Upper lobe of right lung (tissue), 1 donor: ENCODE measurements at regions not wholly inside any gene's neighbourhood (a gene's known extent, or its start where the extent isn't known, plus 50 kb on each side); places are given as distances from the start of the nearest gene placed in this dataset.

ENCODE experiments used
- ATAC-seq: fragments of 200-7000 bp; cut with Tn5 transposase; one replicate; pipeline ENCODE4 v1.9.1; 2020; ENCODE audit warnings: mild to moderate bottlenecking, moderate library complexity
- DNase-seq: peaks from one replicate; pipeline ENCODE4 v3.0.0-alpha.2; 2020
- H3K27ac ChIP-seq: fragments of 200-600 bp; one replicate; pipeline ENCODE4 v1.8.0; 2022
- H3K27me3 ChIP-seq: fragments of 200-600 bp; one replicate; pipeline ENCODE4 v1.8.0; 2022; ENCODE audit warnings: mild to moderate bottlenecking
- H3K36me3 ChIP-seq: fragments of 200-600 bp; one replicate; pipeline ENCODE4 v1.8.0; 2022
- H3K4me1 ChIP-seq: fragments of 200-600 bp; one replicate; pipeline ENCODE4 v1.8.0; 2022
- H3K4me3 ChIP-seq: fragments of 200-600 bp; one replicate; pipeline ENCODE4 v1.8.0; 2022; ENCODE audit warnings: mild to moderate bottlenecking
- H3K9me3 ChIP-seq: fragments of 200-600 bp; one replicate; pipeline ENCODE4 v1.8.0; 2022
- intact Hi-C: fragments of 100-400 bp; cut with DNase I; formaldehyde crosslinking; loops from one replicate; pipeline ENCODE4 v1.11.0; 2022
- TF ChIP-seq, protein P1 (sequence below): fragments of 200-600 bp; IDR thresholded peaks from one replicate; pipeline ENCODE4 v1.8.0; 2022; ENCODE audit warnings: antibody characterized with exemption
- donor health status: DM: no; HTN: yes; CAD: no; lungs with severe emphysema.

DNA sequence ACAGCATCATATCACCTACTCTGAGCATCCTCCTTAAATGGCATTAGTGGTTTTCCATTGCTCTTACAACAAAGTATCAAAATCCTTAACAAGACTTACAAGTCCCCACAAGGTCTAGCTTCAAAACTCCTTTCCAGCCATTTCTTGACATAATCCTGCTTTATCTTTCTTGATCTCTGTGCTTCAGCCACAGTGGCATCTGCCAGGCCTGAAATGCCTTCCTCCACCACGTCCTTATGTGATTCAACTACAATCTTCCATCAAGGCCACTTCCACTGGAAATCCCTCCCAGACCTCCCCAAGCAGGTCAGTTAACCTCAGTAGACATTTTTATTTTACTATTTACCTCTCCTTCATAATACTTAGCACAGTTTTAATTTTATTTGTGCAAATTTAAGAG, 83.8 kb upstream of the CCDC150 start:
- intact Hi-C loops, result no loop called here
- ATAC-seq, result no peak

DNA sequence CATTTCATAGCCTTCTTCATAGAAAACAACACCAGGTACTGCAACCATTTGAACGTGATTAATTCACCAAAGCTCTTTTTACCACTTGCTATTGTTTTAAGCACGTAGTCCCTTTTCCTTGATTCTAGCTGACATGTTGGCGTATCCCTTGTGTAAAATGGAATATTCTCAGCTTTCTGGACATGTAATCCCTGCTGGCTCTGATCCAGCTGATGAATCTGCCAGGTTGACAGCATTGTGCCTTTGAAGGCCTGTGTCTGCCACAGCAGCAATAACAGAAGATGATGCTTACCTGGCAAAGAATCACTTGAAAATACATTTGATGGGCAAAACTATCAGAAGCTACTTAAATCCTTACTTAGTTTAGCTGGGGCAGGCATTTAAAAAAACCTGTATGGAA, 81.0 kb upstream of the CCDC150 start:
- intact Hi-C loops, result no loop called here
- TF ChIP-seq, protein P1, sequence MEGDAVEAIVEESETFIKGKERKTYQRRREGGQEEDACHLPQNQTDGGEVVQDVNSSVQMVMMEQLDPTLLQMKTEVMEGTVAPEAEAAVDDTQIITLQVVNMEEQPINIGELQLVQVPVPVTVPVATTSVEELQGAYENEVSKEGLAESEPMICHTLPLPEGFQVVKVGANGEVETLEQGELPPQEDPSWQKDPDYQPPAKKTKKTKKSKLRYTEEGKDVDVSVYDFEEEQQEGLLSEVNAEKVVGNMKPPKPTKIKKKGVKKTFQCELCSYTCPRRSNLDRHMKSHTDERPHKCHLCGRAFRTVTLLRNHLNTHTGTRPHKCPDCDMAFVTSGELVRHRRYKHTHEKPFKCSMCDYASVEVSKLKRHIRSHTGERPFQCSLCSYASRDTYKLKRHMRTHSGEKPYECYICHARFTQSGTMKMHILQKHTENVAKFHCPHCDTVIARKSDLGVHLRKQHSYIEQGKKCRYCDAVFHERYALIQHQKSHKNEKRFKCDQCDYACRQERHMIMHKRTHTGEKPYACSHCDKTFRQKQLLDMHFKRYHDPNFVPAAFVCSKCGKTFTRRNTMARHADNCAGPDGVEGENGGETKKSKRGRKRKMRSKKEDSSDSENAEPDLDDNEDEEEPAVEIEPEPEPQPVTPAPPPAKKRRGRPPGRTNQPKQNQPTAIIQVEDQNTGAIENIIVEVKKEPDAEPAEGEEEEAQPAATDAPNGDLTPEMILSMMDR, result no peak
- Histone ChIP-seq H3K27ac (no peak overlapping the region), H3K4me1 (no peaks in the 10 kb centered on the region), H3K36me3 (no peaks in the 10 kb centered on the region), H3K4me3 (no peak overlapping the region), H3K27me3 (peaks cover 9% of the 10 kb centered on the region), H3K9me3 (no peaks in the 10 kb centered on the region)
- ATAC-seq (no peak), DNase-seq (no peak)

More for the DNA sequence above, 83.8 kb upstream of the CCDC150 start:
- Histone ChIP-seq H3K27ac (no peak overlapping the region), H3K9me3 (no peaks in the 10 kb centered on the region), H3K4me3 (no peak overlapping the region), H3K4me1 (no peaks in the 10 kb centered on the region), H3K36me3 (no peaks in the 10 kb centered on the region), H3K27me3 (peaks cover 9% of the 10 kb centered on the region)
- TF ChIP-seq, protein P1, result no peak
- no peak for DNase-seq

DNA sequence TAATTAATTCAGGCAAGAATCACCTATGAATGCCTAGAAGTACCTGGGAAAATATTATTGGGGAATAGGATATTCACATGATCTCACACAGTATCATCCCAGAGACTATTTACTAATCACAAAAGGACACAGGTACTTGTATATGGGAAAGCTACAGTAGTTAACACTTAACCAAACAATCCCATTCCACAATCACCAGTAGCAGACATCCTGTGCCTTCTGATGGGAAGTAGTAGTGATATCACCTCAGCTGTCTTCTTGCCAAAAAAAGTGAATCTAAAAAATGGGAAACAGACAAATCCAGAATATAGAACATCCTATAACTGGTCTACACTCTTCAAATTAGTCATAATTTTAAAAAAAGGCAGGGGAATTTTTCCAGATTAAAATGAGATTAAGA, 75.6 kb upstream of the CCDC150 start:
- Histone ChIP-seq H3K27me3 (no peaks in the 10 kb centered on the region), H3K27ac (no peak overlapping the region), H3K9me3 (no peaks in the 10 kb centered on the region), H3K4me3 (no peak overlapping the region), H3K36me3 (no peaks in the 10 kb centered on the region), H3K4me1 (no peaks in the 10 kb centered on the region)
- DNase-seq (no peak), ATAC-seq (no peak)
- TF ChIP-seq, protein P1, result no peak
- intact Hi-C loops, result no loop called here

DNA sequence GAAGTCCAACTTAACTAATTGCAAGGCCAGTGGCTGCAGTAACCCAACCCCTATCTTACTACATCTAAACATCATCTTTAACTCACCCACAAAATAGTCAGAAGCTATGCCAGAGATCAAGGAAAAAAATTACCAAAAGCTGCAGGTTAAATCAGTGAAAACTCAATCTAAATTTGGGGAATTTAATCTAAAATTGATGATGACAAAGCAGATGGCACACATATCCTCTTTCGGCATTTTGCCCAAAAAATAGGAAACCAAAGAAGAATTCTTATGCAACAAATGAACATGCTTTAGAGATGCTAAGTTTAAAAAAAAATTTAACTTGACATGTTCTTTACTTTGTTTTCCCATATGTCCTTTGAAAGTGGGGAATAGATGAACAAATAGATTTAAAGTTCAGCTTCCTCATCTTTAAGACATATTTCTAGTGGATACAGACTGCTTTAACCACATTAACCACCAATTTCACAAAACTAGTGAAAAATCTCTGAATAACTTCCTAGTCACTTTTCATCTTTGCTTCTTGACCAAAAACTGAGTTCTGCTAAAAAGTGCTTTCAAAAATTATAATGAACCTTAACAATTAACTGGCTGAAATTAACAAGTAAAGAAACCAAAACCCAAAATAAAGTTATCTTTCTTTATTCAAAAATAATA, 74.3 kb upstream of the CCDC150 start:
- H3K36me3 ChIP-seq, result no peaks in the 10 kb centered on the region
- H3K4me1 ChIP-seq, result no peaks in the 10 kb centered on the region
- intact Hi-C loops, result no loop called here
- H3K27me3 ChIP-seq, result no peaks in the 10 kb centered on the region
- ATAC-seq (no peak), DNase-seq (no peak)
- no peak overlapping the region for H3K27ac ChIP-seq
- no peaks in the 10 kb centered on the region for H3K9me3 ChIP-seq
- H3K4me3 ChIP-seq, result no peak overlapping the region
- TF ChIP-seq, protein P1, result no peak

DNA sequence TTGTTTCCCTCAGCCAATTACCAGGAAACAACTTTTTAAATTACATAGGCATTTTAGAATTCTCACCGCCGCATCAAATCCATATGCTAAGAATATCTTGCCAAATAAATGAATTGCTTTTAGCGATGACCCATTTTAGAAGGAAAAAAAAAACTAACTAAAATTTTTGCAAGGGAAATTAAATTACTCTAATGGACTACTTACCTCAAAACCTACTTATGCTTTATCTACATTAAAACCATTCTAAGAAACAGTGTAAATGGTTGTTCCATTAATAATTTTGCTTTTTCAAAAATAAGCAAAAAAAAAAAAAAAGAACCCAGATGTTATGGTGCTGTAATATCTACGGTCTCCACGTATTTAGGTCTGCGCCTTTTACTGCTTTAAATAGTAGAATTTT, 73.5 kb upstream of the CCDC150 start:
- intact Hi-C loops, result no loop called here
- H3K4me3 ChIP-seq, result no peak overlapping the region

More for the DNA sequence above, 73.5 kb upstream of the CCDC150 start:
- ATAC-seq (no peak), DNase-seq (no peak)
- no peaks in the 10 kb centered on the region for H3K4me1 ChIP-seq
- H3K9me3 ChIP-seq, result no peaks in the 10 kb centered on the region
- H3K36me3 ChIP-seq, result no peaks in the 10 kb centered on the region
- TF ChIP-seq, protein P1, result no peak
- H3K27ac ChIP-seq, result no peak overlapping the region
- H3K27me3 ChIP-seq, result no peaks in the 10 kb centered on the region
